PC-3 (cell line): ENCODE measurements at regions not wholly inside any gene's neighbourhood (a gene's known extent, or its start where the extent isn't known, plus 50 kb on each side); places are given as distances from the start of the nearest gene placed in this dataset.

Experiments
- CTCF ChIP-seq: fragments of 300-600 bp; sonication (generic); conservative IDR thresholded peaks from 2 replicates; pipeline ENCODE4 v1.5.1; 2017; ENCODE audit warnings: antibody characterized with exemption, low read depth, mild to moderate bottlenecking, low read length
- EZH2 ChIP-seq: fragments of 300-600 bp; sonication (generic); IDR thresholded peaks from one replicate; pipeline ENCODE4 v1.6.1; 2017; ENCODE audit warnings: antibody characterized with exemption, mild to moderate bottlenecking, low read length; ENCODE audit not compliant: unreplicated experiment
- EZH2phosphoT487 ChIP-seq: fragments of 300-600 bp; sonication (generic); IDR thresholded peaks from 2 replicates; pipeline ENCODE4 v1.6.1; 2018; ENCODE audit warnings: mild to moderate bottlenecking, antibody characterized with exemption, low read length, borderline replicate concordance

- TF ChIP-seq CTCF (no peak), EZH2 (no peak), EZH2phosphoT487 (no peak)
Observed at GRCh38 chr21:30947141-30947540, 65.8 kb upstream of the KRTAP11-1 start.
